IMR-90 (cell line): ENCODE measurements at regions not wholly inside any gene's neighbourhood (a gene's known extent, or its start where the extent isn't known, plus 50 kb on each side); places are given as distances from the start of the nearest gene placed in this dataset.

Experiments
- ATAC-seq: fragments of 200-7000 bp; cut with Tn5 transposase; 2 replicates; pipeline ENCODE4 v1.9.1; 2020; ENCODE audit warnings: low read depth, mild to moderate bottlenecking, moderate library complexity
- BruUV-seq: library from RNA; stranded (reverse); fragments of 400-500 nt; replicated peaks from 2 replicates; lab custom pipeline; 2021; lab: Mats Ljungman, UMichigan
- CTCF ChIA-PET: fragments of 300-600 bp; formaldehyde crosslinking; extraction: SDS; loops from one replicate; lab custom pipeline; 2021; ENCODE audit warnings: antibody characterized with exemption; lab: Yijun Ruan, JAX
- POLR2A ChIA-PET: fragments of 300-600 bp; sonication (Branson Sonifier 250); formaldehyde crosslinking; loops from one replicate; lab custom pipeline; 2022; ENCODE audit warnings: antibody characterized with exemption; ENCODE audit not compliant: unreplicated experiment; lab: Charles Lee
- DNase-seq: peaks from one replicate; pipeline ENCODE4 v3.0.0; 2013
- H2AFZ ChIP-seq: replicated peaks from 2 replicates; pipeline ENCODE3; 2013; ENCODE audit warnings: low read length, mild to moderate bottlenecking; ENCODE audit not compliant: poor library complexity
- H2AK5ac ChIP-seq: 2 replicates; pipeline ENCODE4 v1.6.1; 2013; ENCODE audit warnings: low read depth, low read length, inconsistent platforms
- H2AK9ac ChIP-seq: replicated peaks from 2 replicates; pipeline ENCODE3; 2013; ENCODE audit warnings: mild to moderate bottlenecking, low read depth, low read length, moderate library complexity; ENCODE audit not compliant: poor library complexity
- H2BK120ac ChIP-seq: 2 replicates; pipeline ENCODE4 v1.6.1; 2013; ENCODE audit warnings: low read depth, low read length, inconsistent platforms
- H2BK15ac ChIP-seq: 3 replicates; pipeline ENCODE4 v1.6.1; 2013; ENCODE audit warnings: low read depth, low read length, inconsistent platforms
- H2BK20ac ChIP-seq: 2 replicates; pipeline ENCODE4 v1.6.1; 2013; ENCODE audit warnings: low read depth, mild to moderate bottlenecking, inconsistent platforms, low read length, moderate library complexity
- H2BK5ac ChIP-seq: 2 replicates; pipeline ENCODE4 v1.6.1; 2013; ENCODE audit warnings: mild to moderate bottlenecking, low read depth, low read length, inconsistent platforms; ENCODE audit not compliant: poor library complexity, severe bottlenecking
- H3K14ac ChIP-seq: replicated peaks from 2 replicates; pipeline ENCODE4 v1.6.1; 2013; ENCODE audit warnings: low read depth, low read length, inconsistent platforms
- H3K18ac ChIP-seq: 2 replicates; pipeline ENCODE4 v1.6.1; 2013; ENCODE audit warnings: low read depth, low read length, control low read depth
- H3K23ac ChIP-seq: 2 replicates; pipeline ENCODE4 v1.6.1; 2013; ENCODE audit warnings: low read depth, low read length, inconsistent platforms
- H3K27ac ChIP-seq: 2 replicates; pipeline ENCODE4 v1.5.1; 2013; ENCODE audit warnings: mild to moderate bottlenecking, control low read depth, low read length; ENCODE audit not compliant: insufficient read depth
- H3K27me3 ChIP-seq: 2 replicates; pipeline ENCODE4 v1.6.1; 2013; ENCODE audit warnings: low read length; ENCODE audit not compliant: control insufficient read depth, insufficient read depth
- H3K36me3 ChIP-seq: 2 replicates; pipeline ENCODE4 v1.6.1; 2013; ENCODE audit warnings: low read length, mixed read lengths; ENCODE audit not compliant: control insufficient read depth, insufficient read depth
- H3K4ac ChIP-seq: 2 replicates; pipeline ENCODE4 v1.6.1; 2013; ENCODE audit warnings: low read depth, low read length, inconsistent platforms
- H3K4me1 ChIP-seq: 2 replicates; pipeline ENCODE4 v1.6.1; 2013; ENCODE audit warnings: low read length, mixed read lengths; ENCODE audit not compliant: control insufficient read depth, insufficient read depth
- H3K4me2 ChIP-seq: 2 replicates; pipeline ENCODE4 v1.6.1; 2013; ENCODE audit warnings: low read depth, mild to moderate bottlenecking, control low read depth, low read length, moderate library complexity
- H3K4me3 ChIP-seq: 2 replicates; pipeline ENCODE4 v1.5.1; 2013; ENCODE audit warnings: low read depth, mild to moderate bottlenecking, control low read depth, low read length, moderate library complexity; ENCODE audit not compliant: insufficient read depth
- H3K56ac ChIP-seq: 2 replicates; pipeline ENCODE4 v1.6.1; 2013; ENCODE audit warnings: low read length, inconsistent platforms; ENCODE audit not compliant: insufficient read depth; ENCODE audit errors: extremely low read depth
- H3K79me1 ChIP-seq, 2 experiments: 2 replicates each; pipeline ENCODE4 v1.6.1; 2013; ENCODE audit warnings: low read length in 2 of 2, inconsistent platforms in 1 of 2, low read depth in 1 of 2
- H3K9ac ChIP-seq: 2 replicates; pipeline ENCODE4 v1.6.1; 2013; ENCODE audit warnings: low read depth, low read length, control low read depth
- H3K9me1 ChIP-seq: 2 replicates; pipeline ENCODE4 v1.6.1; 2013; ENCODE audit warnings: low read length, inconsistent platforms; ENCODE audit not compliant: insufficient read depth
- H3K9me3 ChIP-seq: 2 replicates; pipeline ENCODE4 v1.6.1; 2013; ENCODE audit warnings: low read length; ENCODE audit not compliant: control insufficient read depth, insufficient read depth
- H4K20me1 ChIP-seq: 2 replicates; pipeline ENCODE4 v1.6.1; 2013; ENCODE audit warnings: low read length, inconsistent platforms; ENCODE audit not compliant: insufficient read depth
- H4K5ac ChIP-seq: 2 replicates; pipeline ENCODE4 v1.6.1; 2013; ENCODE audit warnings: mild to moderate bottlenecking, low read depth, low read length, control low read depth
- H4K8ac ChIP-seq, 2 experiments: 2 replicates each; pipeline ENCODE4 v1.6.1; 2013; ENCODE audit warnings: low read depth in 2 of 2, low read length in 2 of 2, control low read depth in 1 of 2, inconsistent platforms in 1 of 2
- H4K91ac ChIP-seq: 2 replicates; pipeline ENCODE4 v1.6.1; 2013; ENCODE audit warnings: low read depth, low read length, inconsistent platforms; ENCODE audit not compliant: insufficient read depth
- USF2 ChIP-seq: fragments of 150-350 bp; IDR thresholded peaks from 2 replicates; pipeline ENCODE4 v1.6.1; 2017; ENCODE audit warnings: mild to moderate bottlenecking, antibody characterized with exemption, low read length, low read depth
- WGBS, 2 experiments: methylation state at CpG; one replicate each; pipeline versions ENCODE4 v1.1.5 to v1.1.7; 2013; ENCODE audit warnings: missing lambda C conversion rate in 2 of 2; ENCODE audit not compliant: insufficient read length in 1 of 2; ENCODE audit errors: extremely low coverage in 2 of 2; 5-methylcytosine and 5-hydroxymethylcytosine counted together
- dilution Hi-C: fragments of 300-500 bp; cut with HindIII; formaldehyde crosslinking; loops from one replicate; pipeline ENCODE4 v1.14.3; 2018; ENCODE audit warnings: low sequenced_read_pairs; ENCODE audit not compliant: unreplicated experiment
- in situ Hi-C: fragments of 300-500 bp; cut with MboI; formaldehyde crosslinking; loops from 3 replicates; pipeline ENCODE4 v1.14.3; 2019; ENCODE audit warnings: low sequenced_read_pairs, inconsistent platforms, mixed read lengths
- intact Hi-C: fragments of 100-400 bp; cut with micrococcal nuclease; formaldehyde crosslinking; loops from 2 replicates; pipeline ENCODE4 v1.10.0; 2022

GRCh38 chr4:147012059-147012707 is 66.5 kb upstream of the TTC29 start:
- no TSS peak for BruUV-seq
- H2BK20ac ChIP-seq: no peak overlapping the region
- H2AFZ ChIP-seq: no peak overlapping the region
- ChIA-PET POLR2A (no interaction called here), CTCF (interaction anchor here (1.0 kb wide), 1 partner anchor 85 kb away, joined by 4 read pairs; no protein-coding TSS in a partner anchor)
- dilution Hi-C loops: no loop called here
- DNase-seq (no peak), ATAC-seq (no peak)
- no peak overlapping the region for H3K23ac ChIP-seq
- no peak overlapping the region for H3K9ac ChIP-seq
- no peak overlapping the region for H4K5ac ChIP-seq
- H3K9me1 ChIP-seq: no peaks in the 10 kb centered on the region
- no CpG with 5 or more reads among the region's 5 CpGs for WGBS, 2 experiments
- H3K4me1 ChIP-seq: no peaks in the 10 kb centered on the region
- no peak overlapping the region for H3K14ac ChIP-seq
- H3K4ac ChIP-seq: no peak overlapping the region
- no peak overlapping the region for H3K27ac ChIP-seq
- H2BK5ac ChIP-seq: no peak overlapping the region
- no peak for TF ChIP-seq USF2
- in situ Hi-C loops: no loop called here
- no peak overlapping the region for H3K4me2 ChIP-seq
- intact Hi-C loops: loop anchor here (10.0 kb wide), 1 partner anchor 853 kb away; no protein-coding TSS in a partner anchor
- no peaks in the 10 kb centered on the region for H3K9me3 ChIP-seq
- H2AK9ac ChIP-seq: no peak overlapping the region
- H4K91ac ChIP-seq: no peak overlapping the region
- no peak overlapping the region for H3K4me3 ChIP-seq
- no peak overlapping the region for H3K18ac ChIP-seq
- H2BK15ac ChIP-seq: no peak overlapping the region
- H4K20me1 ChIP-seq: no peaks in the 10 kb centered on the region
- H4K8ac ChIP-seq: no peak overlapping the region
- H3K36me3 ChIP-seq: no peaks in the 10 kb centered on the region
- no peaks in the 10 kb centered on the region for H3K79me1 ChIP-seq
- peaks cover 17% of the 10 kb centered on the region for H3K27me3 ChIP-seq
- no peak overlapping the region for H3K56ac ChIP-seq
- no peak overlapping the region for H2AK5ac ChIP-seq
- H2BK120ac ChIP-seq: no peak overlapping the region
